KOPT-K1 (cell line): ENCODE measurements at regions not wholly inside any gene's neighbourhood (a gene's known extent, or its start where the extent isn't known, plus 50 kb on each side); places are given as distances from the start of the nearest gene placed in this dataset.

Experiments used
- H3K27ac ChIP-seq: fragments of 200-600 bp; sonication (generic); 2 replicates; pipeline ENCODE4 v1.5.1; 2016; ENCODE audit warnings: antibody characterized with exemption, mild to moderate bottlenecking, low read depth, low read length; ENCODE audit not compliant: poor library complexity, severe bottlenecking
- H3K36me3 ChIP-seq: fragments of 200-600 bp; sonication (generic); 2 replicates; pipeline ENCODE4 v1.5.1; 2017; ENCODE audit warnings: antibody characterized with exemption, mild to moderate bottlenecking, low read length, moderate library complexity; ENCODE audit not compliant: insufficient read depth
- H3K9me3 ChIP-seq: fragments of 200-600 bp; sonication (generic); 2 replicates; pipeline ENCODE4 v1.5.1; 2017; ENCODE audit warnings: antibody characterized with exemption, low read length, mild to moderate bottlenecking; ENCODE audit not compliant: insufficient read depth, poor library complexity, severe bottlenecking

- Histone ChIP-seq H3K9me3 (no peaks in the 10 kb centered on the region), H3K27ac (no peak overlapping the region), H3K36me3 (no peaks in the 10 kb centered on the region)
These were observed 498.1 kb downstream of the PCDH10 start for GRCh38 chr4:133647206-133647605.

DNA sequence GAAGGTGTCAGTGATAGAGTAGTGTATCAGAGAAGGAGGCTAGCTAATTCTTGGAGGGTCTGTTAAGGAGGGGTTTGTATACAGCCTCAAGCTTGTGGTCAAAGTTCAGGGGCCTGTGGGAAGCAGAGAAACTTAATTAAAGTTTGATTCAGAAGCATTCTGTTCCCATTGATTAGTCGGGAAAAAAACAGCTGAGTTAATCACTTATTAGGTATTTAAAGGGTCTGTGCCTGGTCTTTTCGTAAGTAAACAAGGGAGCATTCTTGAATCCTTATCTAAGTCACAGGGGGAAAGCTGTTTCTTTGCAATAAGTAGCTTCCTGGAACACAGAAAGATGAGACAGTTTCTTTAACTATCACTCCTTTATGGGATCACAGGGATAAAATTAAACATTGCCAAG lies 492.1 kb downstream of the PCDH10 start:
- Histone ChIP-seq H3K36me3 (no peaks in the 10 kb centered on the region), H3K9me3 (no peaks in the 10 kb centered on the region), H3K27ac (no peak overlapping the region)

DNA sequence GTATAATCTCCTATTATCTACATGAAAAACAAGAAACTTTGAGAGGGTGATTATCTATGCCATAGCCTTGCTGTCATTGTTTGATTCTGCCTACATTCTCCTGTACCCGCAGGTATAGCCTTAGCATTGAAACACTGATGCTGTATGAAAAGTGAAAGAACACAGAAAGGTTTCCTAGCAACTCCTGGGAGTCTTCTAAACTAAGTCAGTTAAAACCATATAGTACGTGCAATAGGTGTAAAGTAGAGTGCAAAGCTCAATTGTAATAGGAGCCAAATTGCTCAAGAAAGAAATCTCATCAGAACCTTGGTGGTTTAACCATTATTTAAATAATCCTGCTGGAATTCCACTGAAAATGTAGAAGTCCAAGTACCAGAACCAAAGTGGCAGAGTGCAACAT lies 489.7 kb downstream of the PCDH10 start:
- Histone ChIP-seq H3K27ac (no peak overlapping the region), H3K9me3 (peaks cover 4% of the 10 kb centered on the region), H3K36me3 (no peaks in the 10 kb centered on the region)

- Histone ChIP-seq H3K27ac (no peak overlapping the region), H3K9me3 (peaks cover 4% of the 10 kb centered on the region), H3K36me3 (no peaks in the 10 kb centered on the region)
These were observed 488.1 kb downstream of the PCDH10 start for GRCh38 chr4:133637161-133637560.

GRCh38 chr4:133624744-133625143 lies 475.6 kb downstream of the PCDH10 start:
- Histone ChIP-seq H3K36me3 (no peaks in the 10 kb centered on the region), H3K27ac (no peak overlapping the region), H3K9me3 (no peaks in the 10 kb centered on the region)

- no peaks in the 10 kb centered on the region for H3K36me3 ChIP-seq
- H3K27ac ChIP-seq: no peak overlapping the region
- no peaks in the 10 kb centered on the region for H3K9me3 ChIP-seq
These were observed 474.8 kb downstream of the PCDH10 start for GRCh38 chr4:133623847-133624246.

GRCh38 chr4:133621628-133622027 lies 472.5 kb downstream of the PCDH10 start:
- H3K27ac ChIP-seq: no peak overlapping the region
- H3K36me3 ChIP-seq: no peaks in the 10 kb centered on the region
- H3K9me3 ChIP-seq: no peaks in the 10 kb centered on the region

DNA sequence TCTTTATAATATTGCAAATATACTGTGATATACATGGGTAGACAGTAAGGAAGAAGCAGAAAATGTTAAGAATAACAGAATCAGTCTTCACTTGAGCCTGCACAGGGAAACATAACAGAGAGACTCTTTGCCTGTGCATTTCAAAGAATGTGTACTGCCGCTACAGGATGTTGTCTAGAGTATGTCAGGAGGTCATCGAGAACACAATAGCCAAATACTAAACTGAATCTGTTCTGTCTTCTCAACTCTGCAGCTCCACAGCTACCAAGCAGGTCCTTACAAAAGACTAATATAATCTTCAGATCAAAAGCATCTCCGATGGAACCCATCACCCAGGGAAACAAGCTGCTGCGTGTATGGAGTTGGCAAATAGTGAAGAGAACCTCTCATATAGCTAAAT lies 471.5 kb downstream of the PCDH10 start:
- no peak overlapping the region for H3K27ac ChIP-seq
- no peaks in the 10 kb centered on the region for H3K9me3 ChIP-seq
- no peaks in the 10 kb centered on the region for H3K36me3 ChIP-seq

DNA sequence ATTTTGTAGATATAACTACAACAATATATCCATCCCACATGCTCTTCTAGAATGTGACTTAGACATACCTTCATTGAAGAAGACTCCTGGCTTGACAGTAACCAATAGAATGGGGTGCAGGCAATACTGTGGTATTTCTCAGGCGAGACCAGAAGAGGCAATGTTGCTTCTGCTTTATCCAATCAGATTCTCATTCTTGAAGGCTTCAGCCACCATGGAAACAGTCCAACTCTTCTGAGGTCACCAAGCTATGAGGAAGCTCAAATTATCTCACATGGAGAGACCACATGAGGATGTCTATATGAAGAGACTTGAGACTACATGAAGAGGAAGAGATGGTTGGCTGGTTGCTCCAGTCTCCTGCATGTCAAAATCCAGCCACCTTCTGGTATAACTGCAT lies 469.9 kb downstream of the PCDH10 start:
- Histone ChIP-seq H3K27ac (no peak overlapping the region), H3K36me3 (no peaks in the 10 kb centered on the region), H3K9me3 (no peaks in the 10 kb centered on the region)

GRCh38 chr4:133600008-133600407 lies 450.9 kb downstream of the PCDH10 start:
- Histone ChIP-seq H3K27ac (no peak overlapping the region), H3K36me3 (no peaks in the 10 kb centered on the region), H3K9me3 (no peaks in the 10 kb centered on the region)

- no peaks in the 10 kb centered on the region for H3K36me3 ChIP-seq
- no peak overlapping the region for H3K27ac ChIP-seq
- H3K9me3 ChIP-seq: no peaks in the 10 kb centered on the region
These were observed 449.7 kb downstream of the PCDH10 start for GRCh38 chr4:133598779-133599178.

- Histone ChIP-seq H3K9me3 (no peaks in the 10 kb centered on the region), H3K36me3 (no peaks in the 10 kb centered on the region), H3K27ac (no peak overlapping the region)
These were observed 448.2 kb downstream of the PCDH10 start for GRCh38 chr4:133597251-133597650.

- H3K9me3 ChIP-seq: no peaks in the 10 kb centered on the region
- no peaks in the 10 kb centered on the region for H3K36me3 ChIP-seq
- no peak overlapping the region for H3K27ac ChIP-seq
These were observed 447.4 kb downstream of the PCDH10 start for GRCh38 chr4:133596459-133596858.

DNA sequence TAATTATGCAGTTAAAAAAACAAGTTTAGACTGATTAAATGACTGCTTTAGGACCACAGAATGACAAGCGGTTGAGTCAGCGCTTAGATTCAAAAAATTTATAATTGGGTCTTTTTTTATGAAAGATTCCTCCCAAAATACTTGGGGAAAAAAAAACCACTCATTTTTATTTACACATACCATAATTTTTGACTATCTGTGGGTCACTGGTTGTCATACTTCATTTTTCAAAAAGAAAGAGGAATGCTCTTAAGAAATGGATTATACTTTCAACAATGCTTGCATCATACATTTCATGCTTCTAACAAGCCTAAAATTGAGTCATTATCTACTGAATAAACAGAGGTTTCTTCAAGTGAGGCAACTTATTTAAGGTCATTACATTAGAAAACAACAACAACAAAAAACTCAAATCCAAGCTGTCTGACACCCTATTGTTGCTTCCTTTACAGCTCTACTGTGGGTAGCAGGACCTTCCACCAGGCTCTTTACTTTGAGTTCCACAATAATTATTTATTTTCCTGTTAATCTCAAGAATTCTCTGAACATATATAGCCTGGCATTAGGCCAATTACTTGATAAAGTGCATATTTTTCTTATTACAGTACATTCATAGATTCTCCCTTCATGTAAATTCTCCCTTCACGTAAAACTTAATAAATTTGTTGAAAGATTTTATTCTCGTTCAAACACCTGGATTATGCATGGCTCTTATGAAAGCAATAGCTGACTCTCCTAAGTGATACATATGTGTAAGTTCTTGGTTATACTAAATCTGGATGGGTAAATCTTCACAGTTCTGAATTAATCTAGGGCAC lies 445.5 kb downstream of the PCDH10 start:
- no peaks in the 10 kb centered on the region for H3K9me3 ChIP-seq
- no peaks in the 10 kb centered on the region for H3K36me3 ChIP-seq
- H3K27ac ChIP-seq: no peak overlapping the region

DNA sequence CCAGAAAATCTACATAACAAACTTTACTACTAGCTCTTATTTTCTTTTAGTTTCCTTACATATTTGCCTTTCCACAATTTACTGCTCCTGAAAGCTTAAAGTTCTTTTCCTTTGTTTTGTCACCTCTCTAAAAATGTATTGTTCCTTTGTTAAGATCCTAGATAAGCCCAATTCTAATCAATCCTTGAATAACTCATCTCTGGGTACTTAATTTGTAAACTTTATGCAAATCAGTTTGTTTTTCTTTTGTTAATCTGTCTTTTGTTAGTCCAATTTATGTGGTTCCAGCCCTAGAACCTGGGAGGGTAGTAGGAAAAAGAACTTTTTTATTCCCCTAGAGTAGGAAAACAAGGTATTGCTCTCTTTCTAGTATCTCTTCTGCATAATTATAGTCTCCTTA lies 444.7 kb downstream of the PCDH10 start:
- H3K27ac ChIP-seq: no peak overlapping the region
- no peaks in the 10 kb centered on the region for H3K9me3 ChIP-seq
- no peaks in the 10 kb centered on the region for H3K36me3 ChIP-seq

DNA sequence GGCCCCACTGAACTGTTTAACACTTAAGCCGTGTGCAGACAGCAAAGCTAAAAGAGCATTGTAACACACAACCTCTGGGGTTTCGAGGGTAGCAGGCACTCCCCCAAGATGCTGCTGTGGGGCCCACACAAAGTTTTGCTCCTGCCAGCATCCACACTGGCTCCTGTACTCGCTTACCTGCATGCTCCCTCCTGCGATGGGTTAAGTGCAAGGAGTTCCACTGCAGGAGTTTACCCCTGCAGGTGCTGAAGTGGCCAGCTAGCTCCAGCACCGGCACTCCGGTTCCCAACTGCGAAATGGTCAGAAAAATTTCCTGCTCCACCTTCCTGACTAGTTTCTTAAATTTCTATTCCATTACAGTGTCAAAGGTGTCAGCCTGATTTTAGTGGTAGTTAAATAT lies 443.5 kb downstream of the PCDH10 start:
- no peaks in the 10 kb centered on the region for H3K9me3 ChIP-seq
- no peak overlapping the region for H3K27ac ChIP-seq
- no peaks in the 10 kb centered on the region for H3K36me3 ChIP-seq
